Sigmoid colon (tissue), 6 donors: ENCODE measurements at regions not wholly inside any gene's neighbourhood (a gene's known extent, or its start where the extent isn't known, plus 50 kb on each side); places are given as distances from the start of the nearest gene placed in this dataset.

Source experiments
- DNase-seq: peaks from one replicate; pipeline ENCODE4 v3.0.0-alpha.2; 2019
- H3K27ac ChIP-seq, 4 donors: fragments of 200-600 bp; sonication (generic); one replicate each; pipeline ENCODE4 v1.5.1; 2016 to 2019; ENCODE audit warnings: mild to moderate bottlenecking in 1 of 4
- H3K27me3 ChIP-seq, 3 donors: fragments of 200-600 bp; sonication (generic); one replicate each; pipeline ENCODE4 v1.5.1; 2019; ENCODE audit warnings: mild to moderate bottlenecking in 1 of 3
- H3K36me3 ChIP-seq, 4 donors: fragments of 200-600 bp; sonication (generic); one replicate each; pipeline ENCODE4 v1.5.1; 2016 to 2019
- H3K4me1 ChIP-seq, 4 donors: fragments of 200-600 bp; sonication (generic); one replicate each; pipeline ENCODE4 v1.5.1; 2017 to 2019
- H3K4me3 ChIP-seq, 4 donors: fragments of 200-600 bp; sonication (generic); one replicate each; pipeline ENCODE4 v1.5.1; 2017 to 2019; ENCODE audit warnings: mild to moderate bottlenecking in 2 of 4, moderate library complexity in 1 of 4
- H3K9me3 ChIP-seq, 4 donors: fragments of 200-600 bp in 3 of 4; sonication (generic) in 3 of 4; one replicate each; pipeline versions ENCODE4 v1.5.1 to v1.6.1; 2013 to 2019
- EP300 ChIP-seq, 4 donors: sonication (generic); formaldehyde crosslinking; IDR thresholded peaks; one replicate each; pipeline ENCODE4 v1.6.1; 2017; ENCODE audit warnings: antibody characterized with exemption in 4 of 4
- POLR2A ChIP-seq, 2 donors: fragments of 450-650 bp; IDR thresholded peaks; one replicate each; pipeline ENCODE4 v1.6.1; 2016; ENCODE audit warnings: antibody characterized with exemption in 2 of 2, mild to moderate bottlenecking in 2 of 2, moderate library complexity in 2 of 2
- POLR2AphosphoS5 ChIP-seq, 4 donors: sonication (generic); formaldehyde crosslinking; IDR thresholded peaks; one replicate each; pipeline ENCODE4 v1.6.1; 2017; ENCODE audit warnings: antibody characterized with exemption in 4 of 4
- WGBS, 2 donors: extraction: QIAGEN DNeasy Blood & Tissue Kit; methylation state at CpG; one replicate each; pipeline ENCODE4 v1.1.7; 2013; 5-methylcytosine and 5-hydroxymethylcytosine counted together
- intact Hi-C: fragments of 100-400 bp; cut with DNase I; formaldehyde crosslinking; loops from one replicate; pipeline ENCODE4 v1.15.1; 2023
- TF ChIP-seq, protein P1 (sequence below), 4 experiments: fragments of 450-650 bp in 3 of 4; fragments of 200-600 bp in 1 of 4; IDR thresholded peaks; one replicate each; pipeline ENCODE4 v1.5.1; 2016 to 2019; ENCODE audit warnings: antibody characterized with exemption in 4 of 4, mild to moderate bottlenecking in 3 of 4, moderate library complexity in 2 of 4
- donor health status: healthy with polysubstance abuse.
- donor health status: healthy.

DNA sequence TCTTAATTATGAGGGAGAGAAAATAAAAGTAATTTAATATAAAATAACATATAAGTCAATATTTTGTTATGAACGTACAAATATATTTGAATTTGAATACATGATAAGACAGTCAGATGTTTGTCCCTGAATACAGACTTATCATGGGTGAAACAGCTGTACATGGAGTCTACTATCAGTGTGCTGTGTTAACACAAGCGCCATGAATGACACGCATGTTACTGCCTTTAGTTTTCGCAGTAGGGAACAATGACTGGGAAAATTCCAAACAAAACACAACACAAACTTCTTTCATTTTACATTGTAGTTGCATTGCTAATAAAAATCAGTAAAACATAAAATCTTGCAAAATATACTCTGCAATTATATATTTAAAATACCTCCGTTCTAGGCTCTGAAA, 108.6 kb downstream of the FBXO5 start:
- DNase-seq, result no peak
- no peaks in the 10 kb centered on the region for H3K9me3 ChIP-seq
- intact Hi-C loops, result no loop called here
- no peaks in the 10 kb centered on the region for H3K27me3 ChIP-seq
- no peaks in the 10 kb centered on the region for H3K36me3 ChIP-seq
- TF ChIP-seq EP300 (IDR thresholded peaks at IDR 0.05), result no peak
- TF ChIP-seq, protein P1, sequence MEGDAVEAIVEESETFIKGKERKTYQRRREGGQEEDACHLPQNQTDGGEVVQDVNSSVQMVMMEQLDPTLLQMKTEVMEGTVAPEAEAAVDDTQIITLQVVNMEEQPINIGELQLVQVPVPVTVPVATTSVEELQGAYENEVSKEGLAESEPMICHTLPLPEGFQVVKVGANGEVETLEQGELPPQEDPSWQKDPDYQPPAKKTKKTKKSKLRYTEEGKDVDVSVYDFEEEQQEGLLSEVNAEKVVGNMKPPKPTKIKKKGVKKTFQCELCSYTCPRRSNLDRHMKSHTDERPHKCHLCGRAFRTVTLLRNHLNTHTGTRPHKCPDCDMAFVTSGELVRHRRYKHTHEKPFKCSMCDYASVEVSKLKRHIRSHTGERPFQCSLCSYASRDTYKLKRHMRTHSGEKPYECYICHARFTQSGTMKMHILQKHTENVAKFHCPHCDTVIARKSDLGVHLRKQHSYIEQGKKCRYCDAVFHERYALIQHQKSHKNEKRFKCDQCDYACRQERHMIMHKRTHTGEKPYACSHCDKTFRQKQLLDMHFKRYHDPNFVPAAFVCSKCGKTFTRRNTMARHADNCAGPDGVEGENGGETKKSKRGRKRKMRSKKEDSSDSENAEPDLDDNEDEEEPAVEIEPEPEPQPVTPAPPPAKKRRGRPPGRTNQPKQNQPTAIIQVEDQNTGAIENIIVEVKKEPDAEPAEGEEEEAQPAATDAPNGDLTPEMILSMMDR (IDR thresholded peaks at IDR 0.05), result no peak
- TF ChIP-seq POLR2A (IDR thresholded peaks at IDR 0.05), result no peak
- no peak for TF ChIP-seq POLR2AphosphoS5 (IDR thresholded peaks at IDR 0.05)
- no peak overlapping the region for H3K27ac ChIP-seq
- no peaks in the 10 kb centered on the region for H3K4me1 ChIP-seq
- WGBS, 2 donors, result 82% methylated on average over 5 of the region's 5 CpGs
- no peak overlapping the region for H3K4me3 ChIP-seq

DNA sequence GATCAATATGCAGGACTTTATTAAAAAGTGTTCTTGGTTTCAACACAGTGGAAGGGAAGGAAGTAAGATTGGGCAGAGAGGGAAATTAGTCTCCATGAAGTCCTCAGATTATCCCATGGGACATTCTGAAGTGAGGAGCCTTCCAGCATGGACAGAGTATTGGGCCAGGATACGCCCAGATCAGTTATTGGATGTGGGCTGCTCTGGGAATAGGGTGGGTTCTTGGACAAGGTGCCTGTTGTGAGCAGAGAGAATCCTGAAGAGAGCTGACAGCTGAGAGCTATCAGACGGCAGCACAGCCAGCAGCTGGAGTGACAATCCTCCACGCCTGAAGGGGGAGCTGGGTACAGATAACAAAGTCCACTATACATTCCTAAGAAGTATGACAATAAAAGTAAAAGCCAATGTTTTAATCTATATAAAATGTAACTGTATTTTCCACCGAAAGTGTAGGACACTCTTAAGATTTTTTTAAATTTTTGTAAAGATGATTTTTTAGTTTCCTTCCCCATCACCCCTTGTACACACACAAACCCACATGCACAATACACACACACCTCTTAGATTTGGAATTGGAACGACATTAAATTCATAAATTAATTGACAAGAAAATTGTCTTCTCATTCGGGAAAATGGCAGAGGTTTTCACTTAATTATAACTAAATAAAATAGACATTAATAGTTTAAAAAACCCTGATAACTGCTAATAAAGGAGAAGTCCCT, 107.8 kb downstream of the FBXO5 start:
- H3K27ac ChIP-seq, result no peak overlapping the region
- DNase-seq, result no peak
- intact Hi-C loops, result no loop called here
- H3K4me1 ChIP-seq, result no peaks in the 10 kb centered on the region
- no peaks in the 10 kb centered on the region for H3K27me3 ChIP-seq
- H3K36me3 ChIP-seq, result no peaks in the 10 kb centered on the region
- 44 to 66% methylated on average over 6 of the region's 6 CpGs for WGBS, 2 donors
- H3K9me3 ChIP-seq, result peaks cover 0 to 2% (median 0%) of the 10 kb centered on the region in 4 donors
- H3K4me3 ChIP-seq, result no peak overlapping the region
- no peak for TF ChIP-seq EP300 (IDR thresholded peaks at IDR 0.05)
- TF ChIP-seq POLR2A (IDR thresholded peaks at IDR 0.05), result no peak
- TF ChIP-seq, protein P1 (IDR thresholded peaks at IDR 0.05), result no peak
- TF ChIP-seq POLR2AphosphoS5 (IDR thresholded peaks at IDR 0.05), result no peak

DNA sequence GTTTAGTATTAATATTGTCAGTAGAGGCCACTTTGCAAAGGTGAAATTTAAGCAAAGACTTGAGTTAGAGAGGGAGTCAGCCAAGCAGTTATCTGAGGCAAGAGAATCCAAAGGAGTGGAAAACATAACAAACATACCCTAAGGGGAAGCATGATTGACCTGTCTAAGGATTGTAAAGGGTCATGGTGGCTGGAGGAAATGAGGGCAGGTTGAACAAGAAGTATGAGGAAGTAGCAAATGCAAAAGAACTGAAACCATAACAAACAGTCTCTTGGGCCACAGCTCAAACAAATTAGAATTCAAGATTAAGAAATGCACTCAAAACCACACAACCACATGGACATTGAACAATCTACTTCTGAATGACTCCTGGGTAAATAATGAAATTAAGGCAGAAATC, 103.2 kb downstream of the FBXO5 start:
- Histone ChIP-seq H3K4me3 (no peak overlapping the region), H3K27ac (no peak overlapping the region), H3K4me1 (no peaks in the 10 kb centered on the region), H3K27me3 (no peaks in the 10 kb centered on the region), H3K36me3 (no peaks in the 10 kb centered on the region), H3K9me3 (peaks cover 0 to 7% (median 0%) of the 10 kb centered on the region in 4 donors)
- TF ChIP-seq POLR2A (IDR thresholded peaks at IDR 0.05) (no peak), EP300 (IDR thresholded peaks at IDR 0.05) (no peak), POLR2AphosphoS5 (IDR thresholded peaks at IDR 0.05) (no peak)
- TF ChIP-seq, protein P1 (IDR thresholded peaks at IDR 0.05), result no peak
- intact Hi-C loops, result no loop called here
- DNase-seq, result no peak

DNA sequence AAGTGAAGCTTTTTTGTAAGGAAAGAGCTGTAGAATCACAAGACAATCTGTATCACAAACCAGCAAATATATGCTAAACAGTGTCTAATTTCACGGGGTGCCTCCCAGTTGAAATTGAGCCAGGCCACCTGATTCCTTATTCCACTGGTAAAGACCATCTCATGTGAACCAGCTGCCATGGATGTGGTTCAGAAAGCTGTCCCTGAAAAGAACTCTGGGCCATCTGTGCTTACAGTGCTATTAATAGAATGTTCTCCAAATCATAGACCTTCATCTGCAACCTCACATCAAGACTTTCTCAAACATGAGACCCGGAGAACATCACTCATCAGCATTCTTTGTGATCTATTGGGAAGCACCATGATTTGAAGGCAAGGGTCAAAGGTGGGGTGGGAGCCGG, 89.7 kb downstream of the FBXO5 start:
- Histone ChIP-seq H3K4me1 (no peaks in the 10 kb centered on the region), H3K27me3 (no peaks in the 10 kb centered on the region), H3K9me3 (no peaks in the 10 kb centered on the region), H3K36me3 (no peaks in the 10 kb centered on the region), H3K27ac (no peak overlapping the region), H3K4me3 (no peak overlapping the region)
- 65 to 81% methylated on average over 3 of the region's 3 CpGs for WGBS, 2 donors
- intact Hi-C loops, result no loop called here
- no peak for DNase-seq
- no peak for TF ChIP-seq POLR2A (IDR thresholded peaks at IDR 0.05)
- TF ChIP-seq EP300 (IDR thresholded peaks at IDR 0.05), result no peak
- TF ChIP-seq, protein P1 (IDR thresholded peaks at IDR 0.05), result no peak
- TF ChIP-seq POLR2AphosphoS5 (IDR thresholded peaks at IDR 0.05), result no peak

DNA sequence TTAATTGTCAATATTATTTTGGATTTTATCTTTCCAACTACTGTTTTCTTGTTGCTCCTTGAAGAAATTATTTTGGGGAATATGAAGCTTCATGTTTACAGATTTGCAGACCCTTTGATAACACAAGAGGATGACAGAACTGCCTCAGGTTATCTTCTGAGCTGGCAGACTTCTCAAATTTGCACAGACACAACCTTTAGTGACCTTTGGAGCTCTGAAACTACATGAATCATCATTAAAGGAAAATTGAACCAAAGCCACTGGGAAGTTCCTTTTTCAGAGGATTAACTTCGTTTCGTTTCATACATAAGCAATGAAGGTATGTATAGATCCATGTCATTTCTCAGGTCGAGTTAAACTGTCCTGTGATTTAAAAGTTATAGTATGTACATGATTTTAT, 85.9 kb downstream of the FBXO5 start:
- TF ChIP-seq POLR2A (IDR thresholded peaks at IDR 0.05), result no peak
- TF ChIP-seq EP300 (IDR thresholded peaks at IDR 0.05), result no peak
- TF ChIP-seq, protein P1 (IDR thresholded peaks at IDR 0.05), result no peak
- no peak for TF ChIP-seq POLR2AphosphoS5 (IDR thresholded peaks at IDR 0.05)
- H3K27me3 ChIP-seq, result no peaks in the 10 kb centered on the region
- H3K27ac ChIP-seq, result no peak overlapping the region
- no peak for DNase-seq
- no peak overlapping the region for H3K4me3 ChIP-seq
- no peaks in the 10 kb centered on the region for H3K9me3 ChIP-seq
- intact Hi-C loops, result no loop called here
- no peaks in the 10 kb centered on the region for H3K36me3 ChIP-seq
- 53 to 56% methylated on average over 3 of the region's 3 CpGs for WGBS, 2 donors
- no peaks in the 10 kb centered on the region for H3K4me1 ChIP-seq
